GM19468 (cell line): ENCODE measurements at regions not wholly inside any gene's neighbourhood (a gene's known extent, or its start where the extent isn't known, plus 50 kb on each side); places are given as distances from the start of the nearest gene placed in this dataset.
"Not testable (repeated sequence)": the region's sequence is repeated elsewhere in the genome, so short reads cannot be mapped to it uniquely, and the experiment has no call there.

ENCODE experiments used
- ATAC-seq: cut with Tn5 transposase; IDR thresholded peaks from one replicate; pipeline ENCODE4 v1.9.1; 2021; ENCODE audit warnings: mild to moderate bottlenecking, moderate library complexity, moderate number of reproducible peaks; ENCODE audit not compliant: unreplicated experiment; ENCODE audit errors: extremely low read depth

DNA sequence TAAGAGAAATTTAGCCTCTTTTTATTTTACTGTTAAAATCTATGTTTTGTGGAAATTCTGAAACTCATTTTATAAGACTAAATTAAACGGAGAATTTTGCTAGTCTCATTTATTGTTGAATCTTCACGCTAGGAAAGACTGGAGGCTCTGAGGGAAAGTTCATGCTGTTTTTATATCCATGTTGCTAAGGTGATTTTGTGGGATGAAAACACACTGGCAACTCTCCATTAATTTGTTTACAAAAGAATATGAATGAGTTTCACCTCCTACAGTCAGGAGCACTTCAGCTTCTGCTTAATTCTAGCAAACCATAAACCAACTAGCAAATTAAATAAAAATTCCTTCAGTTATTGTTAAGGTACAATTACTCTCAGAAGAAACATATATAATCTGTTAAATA is 195.4 kb downstream of the RAP2B start:
- ATAC-seq = no peak

DNA sequence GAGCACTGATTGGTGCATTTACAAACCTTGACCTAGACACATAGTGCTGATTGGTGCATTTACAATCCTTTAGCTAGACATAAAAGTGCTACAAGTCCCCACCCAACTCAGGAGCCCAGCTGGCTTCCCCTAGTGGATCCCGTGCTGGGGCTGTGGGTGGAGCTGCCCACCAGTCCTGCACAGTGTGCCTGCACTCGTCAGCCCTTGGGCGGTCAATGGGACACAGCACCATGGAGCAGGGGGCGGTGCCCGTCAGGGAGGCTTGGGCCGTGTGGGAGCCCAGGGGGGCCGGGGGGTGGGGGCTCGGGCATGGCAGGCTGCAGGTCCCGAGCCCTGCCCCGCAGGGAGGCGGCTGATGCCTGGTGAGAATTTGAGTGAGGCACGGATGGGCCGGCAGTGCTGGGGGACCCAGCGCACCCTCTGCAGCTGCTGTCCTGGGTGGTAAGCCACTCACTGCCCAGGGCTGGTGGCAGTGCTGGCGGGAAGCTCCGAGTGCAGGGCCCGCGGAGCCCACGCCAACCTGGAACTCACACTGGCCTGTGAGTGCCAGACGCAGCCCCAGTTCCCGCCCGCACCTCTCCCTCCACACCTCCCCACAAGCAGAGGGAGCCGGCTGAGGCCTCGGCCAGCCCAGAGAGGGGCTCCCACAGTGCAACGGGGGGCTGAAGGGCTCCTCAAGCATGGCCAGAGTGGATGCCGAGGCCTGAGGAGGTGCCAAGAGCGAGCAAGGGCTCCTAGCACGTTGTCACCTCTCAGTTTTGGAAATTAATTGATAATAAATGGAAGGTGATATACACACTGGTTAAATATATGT is 207.7 kb downstream of the RAP2B start:
- ATAC-seq = no peak

DNA sequence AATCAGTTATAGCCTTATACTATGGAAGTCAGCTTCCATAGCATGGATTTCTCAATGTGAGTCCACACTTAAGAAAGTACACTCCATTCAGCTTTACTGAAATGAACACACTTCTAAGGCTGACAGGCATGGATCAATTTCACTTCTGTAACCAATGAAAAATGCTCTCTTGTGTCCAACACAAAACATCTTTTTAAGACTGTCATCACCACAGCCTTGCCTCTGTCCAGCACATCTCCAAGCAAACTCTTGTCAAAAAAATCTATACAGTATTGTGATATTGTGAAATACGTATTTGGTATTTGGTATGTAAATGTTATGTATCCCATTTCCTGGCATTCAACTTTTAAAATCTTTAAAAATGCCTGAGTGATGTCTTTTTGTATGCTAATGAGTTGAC is 208.7 kb downstream of the RAP2B start:
- no peak for ATAC-seq

DNA sequence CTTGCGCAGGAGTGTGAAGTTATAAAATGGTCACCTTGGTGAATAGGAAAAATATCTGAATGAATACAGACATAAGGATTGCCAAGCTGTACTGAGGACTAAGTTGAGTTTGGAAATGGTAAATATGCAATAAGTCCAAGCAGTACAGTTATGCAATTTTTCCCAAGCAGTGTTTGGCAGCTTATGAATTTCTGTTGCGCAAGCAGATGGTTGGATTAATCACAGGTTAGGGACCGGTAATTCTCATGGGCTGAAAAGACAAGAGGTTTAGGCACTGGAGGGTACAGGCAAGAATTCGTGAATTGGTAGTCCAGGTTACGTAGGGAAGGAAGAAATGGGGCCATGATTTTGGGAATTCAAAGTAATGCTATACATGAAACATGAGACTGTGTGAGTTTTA is 210.3 kb downstream of the RAP2B start:
- no peak for ATAC-seq

DNA sequence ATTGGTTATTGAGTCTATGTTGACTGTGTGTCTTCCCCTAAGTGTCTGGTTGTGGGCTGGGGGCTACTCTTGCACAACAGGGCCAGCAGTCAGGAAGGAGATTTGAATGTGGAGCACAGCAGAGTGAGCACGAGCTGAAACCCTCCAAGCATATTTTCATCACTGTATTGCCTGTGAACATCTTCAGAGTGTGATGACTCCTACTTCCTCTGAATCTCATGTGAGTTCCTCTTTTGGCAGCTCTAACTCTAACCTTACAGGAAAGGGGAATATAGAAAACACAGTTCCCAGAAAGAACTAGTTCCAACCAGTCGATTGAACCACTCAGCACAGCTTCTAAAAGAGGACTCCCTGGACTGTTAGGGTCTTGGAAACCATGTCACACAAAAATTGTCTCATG is 211.6 kb downstream of the RAP2B start:
- no peak for ATAC-seq

DNA sequence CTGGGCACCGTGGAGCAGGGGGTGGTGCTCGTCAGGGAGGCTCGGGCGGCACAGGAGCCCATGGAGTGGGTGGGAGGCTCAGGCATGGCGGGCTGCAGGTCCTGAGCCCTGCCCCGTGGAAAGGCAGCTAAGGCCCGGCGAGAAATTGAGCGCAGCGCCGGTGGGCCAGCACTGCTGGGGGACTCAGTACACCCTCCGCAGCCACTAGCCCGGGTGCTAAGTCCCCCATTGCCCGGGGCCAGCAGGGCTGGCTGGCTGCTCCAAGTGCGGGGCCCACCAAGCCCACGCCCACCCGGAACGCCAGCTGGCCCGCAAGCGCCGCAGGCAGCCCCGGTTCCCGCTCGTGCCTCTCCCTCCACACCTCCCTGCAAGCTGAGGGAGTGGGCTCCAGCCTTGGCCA is 216.3 kb downstream of the RAP2B start:
- ATAC-seq = not testable (repeated sequence)

DNA sequence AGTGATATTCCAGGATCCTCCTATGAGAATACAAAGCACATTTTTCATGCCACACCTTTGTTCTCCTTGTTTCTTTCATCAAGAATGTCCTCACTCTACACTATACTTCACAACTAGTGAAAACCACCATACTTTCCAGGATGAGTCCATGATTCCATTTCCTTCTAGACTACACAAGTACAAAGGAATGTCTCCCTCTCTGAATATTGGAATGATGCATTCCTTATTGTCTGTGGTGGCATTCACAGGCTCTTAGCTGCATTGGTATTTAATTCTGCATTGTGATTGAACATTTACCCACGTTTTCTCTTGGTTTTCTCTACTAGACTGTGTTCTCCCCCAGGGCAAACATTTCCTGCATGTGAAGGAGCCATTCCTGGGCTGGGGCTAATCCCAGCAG is 217.5 kb downstream of the RAP2B start:
- ATAC-seq = no peak

DNA sequence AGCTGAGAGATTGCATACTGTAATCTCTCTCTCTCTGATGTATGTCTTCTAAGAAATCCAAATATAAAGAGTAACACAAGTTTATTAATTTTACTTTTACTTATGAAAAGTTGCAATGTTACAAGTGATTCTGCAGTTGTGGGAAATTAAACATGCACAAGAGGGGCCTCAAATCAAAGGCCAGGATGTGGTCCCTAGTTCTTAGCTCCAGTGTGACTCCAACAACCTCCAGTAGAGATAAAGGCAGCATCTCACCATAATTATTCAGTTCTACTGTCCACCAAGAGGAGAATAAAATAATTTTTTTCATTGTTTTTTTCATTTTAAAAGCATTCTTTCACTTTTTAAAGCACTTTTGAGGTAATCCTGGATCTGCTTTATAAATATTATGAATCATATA is 223.3 kb downstream of the RAP2B start:
- no peak for ATAC-seq

DNA sequence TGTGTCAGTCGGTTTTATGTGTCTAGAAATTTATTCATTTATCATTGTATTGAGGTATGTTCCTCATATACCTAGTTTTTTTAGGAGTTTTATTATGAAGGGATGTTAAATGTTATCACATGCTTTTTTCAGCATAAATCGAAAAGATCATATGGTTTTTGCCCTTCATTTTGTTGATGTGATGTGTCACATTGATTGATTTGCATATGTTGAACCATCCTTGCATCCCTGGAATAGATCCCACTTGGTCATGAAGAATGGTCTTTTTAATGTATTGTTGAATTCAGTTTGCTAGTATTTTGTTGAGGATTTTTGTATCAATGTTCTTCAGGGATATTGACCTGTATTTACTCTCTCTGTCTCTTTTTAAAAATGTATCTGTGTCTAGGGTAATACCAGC is 230.3 kb downstream of the RAP2B start:
- ATAC-seq = no peak

DNA sequence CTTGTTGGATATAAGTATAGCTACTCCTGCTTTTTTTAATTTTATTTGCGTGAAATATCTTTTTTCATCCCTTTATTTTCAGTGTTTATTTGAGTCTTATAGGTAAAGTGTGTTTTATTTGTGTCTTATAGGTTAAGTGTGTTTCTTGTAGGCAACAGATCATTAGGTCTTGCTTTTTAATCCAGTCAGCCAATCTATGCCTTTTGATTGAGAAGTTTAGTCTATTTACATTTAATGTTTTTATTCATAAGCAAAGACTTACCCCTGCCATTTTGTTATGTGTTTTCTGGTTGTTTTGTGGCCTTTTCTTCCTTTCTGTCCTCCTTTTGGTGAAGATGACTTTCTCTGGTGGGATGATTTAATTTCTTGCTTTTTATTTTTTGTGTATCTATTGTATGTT is 232.0 kb downstream of the RAP2B start:
- no peak for ATAC-seq

DNA sequence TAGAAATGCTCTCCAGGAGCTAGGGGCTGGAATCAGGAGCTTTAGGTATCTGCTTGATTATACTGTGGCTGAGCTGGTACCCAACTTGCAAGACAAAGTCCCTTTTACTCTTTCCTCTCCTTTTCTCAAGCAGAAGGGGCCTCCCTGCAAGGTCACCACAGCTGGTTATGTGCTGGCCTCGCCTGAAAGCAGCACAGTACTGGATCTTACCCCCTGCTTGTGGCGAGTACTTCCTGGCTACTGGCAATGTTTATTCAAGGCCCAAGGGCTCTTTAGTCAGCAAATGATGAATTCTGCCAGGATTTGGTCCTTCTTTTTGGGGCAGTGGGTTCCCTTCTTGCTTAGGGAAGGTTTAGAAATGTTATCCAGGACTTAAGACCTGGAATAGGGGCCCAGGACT is 234.6 kb downstream of the RAP2B start:
- ATAC-seq = no peak

DNA sequence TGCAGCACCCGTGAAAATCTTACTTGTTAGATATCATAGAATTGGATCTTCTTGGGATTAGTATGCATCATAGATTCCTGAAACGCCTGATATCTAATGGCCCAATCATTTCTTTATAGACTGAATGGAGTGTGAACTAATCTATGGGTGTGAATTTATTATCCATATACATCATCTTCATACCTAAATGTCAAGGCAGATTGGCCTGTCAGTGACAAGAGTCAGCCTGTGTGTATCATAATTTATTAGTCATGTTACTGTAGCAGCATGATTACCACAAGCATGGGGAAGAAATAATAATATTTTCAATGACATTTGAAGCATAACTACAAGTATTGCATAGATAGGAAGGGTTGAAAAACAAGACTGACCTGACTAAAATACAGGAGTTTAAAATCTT is 235.8 kb downstream of the RAP2B start:
- ATAC-seq = no peak

DNA sequence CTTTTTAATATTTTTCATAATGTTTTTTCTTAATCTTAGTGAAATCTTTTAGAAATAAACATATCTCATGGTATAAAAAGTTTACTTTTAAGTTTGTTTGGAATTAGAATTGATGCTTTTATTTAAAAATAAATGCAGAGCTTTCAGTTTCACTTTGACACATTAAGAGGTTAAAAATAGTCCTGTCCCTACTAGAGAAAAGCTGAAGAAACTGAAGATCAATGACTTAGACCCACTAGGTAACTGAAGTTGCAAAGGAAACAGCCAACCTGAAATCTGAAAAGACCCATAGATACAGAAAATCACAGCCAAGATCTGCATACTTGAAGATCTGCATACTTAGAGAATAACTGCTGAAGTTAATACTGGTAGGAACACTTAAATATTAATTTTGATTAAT is 237.6 kb downstream of the RAP2B start:
- ATAC-seq = no peak

DNA sequence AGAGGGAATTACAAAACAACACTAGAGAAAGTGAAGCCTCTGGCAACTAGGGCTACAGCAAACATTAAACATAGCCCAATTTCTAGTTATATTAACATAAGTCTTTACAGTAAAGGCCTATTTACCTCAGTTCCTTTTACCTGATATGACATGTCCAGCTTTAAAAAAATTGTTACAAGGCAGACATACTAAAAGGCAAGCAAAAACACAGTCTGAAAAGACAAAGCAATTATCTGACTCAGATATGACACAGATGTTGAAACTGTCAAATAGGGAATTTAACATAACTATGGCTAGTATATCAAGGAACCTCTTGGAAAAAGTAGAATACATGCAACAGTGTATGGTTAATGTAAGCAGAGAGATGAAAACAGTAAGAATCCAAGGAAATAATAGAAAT is 238.6 kb downstream of the RAP2B start:
- no peak for ATAC-seq

DNA sequence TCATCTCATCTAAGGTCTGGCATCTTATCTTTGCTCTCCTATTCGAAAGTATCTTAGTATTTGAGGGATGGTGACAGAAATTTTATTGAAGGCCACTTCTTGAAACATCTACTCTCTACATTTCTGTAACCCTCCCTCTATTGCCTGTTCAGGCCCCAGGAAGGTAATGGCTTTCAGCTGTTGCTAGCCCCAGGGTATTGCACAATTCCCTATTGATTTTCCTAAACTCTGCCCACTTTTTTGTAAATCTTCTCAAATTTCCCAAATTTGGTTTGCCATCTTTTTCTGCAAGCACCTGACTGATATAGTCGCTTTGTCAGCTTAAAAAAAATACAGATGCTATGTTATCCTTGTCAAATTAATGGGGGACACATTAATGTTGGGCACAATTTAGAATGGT is 242.1 kb downstream of the RAP2B start:
- ATAC-seq = no peak

DNA sequence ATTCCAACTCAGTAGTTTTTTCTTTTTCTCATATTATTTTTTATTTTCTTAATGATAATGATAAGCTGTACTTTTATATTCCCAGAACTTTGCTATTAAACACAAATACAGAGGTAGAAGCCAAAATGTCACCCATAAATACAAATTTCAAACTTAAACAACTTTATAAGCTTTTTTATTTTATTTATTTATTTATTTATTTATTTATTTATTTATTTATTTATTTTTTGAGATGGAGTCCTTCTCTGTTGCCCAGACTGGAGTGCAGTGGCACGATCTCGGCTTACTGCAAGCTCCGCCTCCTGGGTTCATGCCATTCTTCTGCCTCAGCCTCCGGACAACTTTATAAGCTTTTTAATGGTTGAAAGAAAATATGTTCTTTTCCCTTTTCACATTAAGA is 243.3 kb downstream of the RAP2B start:
- ATAC-seq = not testable (repeated sequence)

DNA sequence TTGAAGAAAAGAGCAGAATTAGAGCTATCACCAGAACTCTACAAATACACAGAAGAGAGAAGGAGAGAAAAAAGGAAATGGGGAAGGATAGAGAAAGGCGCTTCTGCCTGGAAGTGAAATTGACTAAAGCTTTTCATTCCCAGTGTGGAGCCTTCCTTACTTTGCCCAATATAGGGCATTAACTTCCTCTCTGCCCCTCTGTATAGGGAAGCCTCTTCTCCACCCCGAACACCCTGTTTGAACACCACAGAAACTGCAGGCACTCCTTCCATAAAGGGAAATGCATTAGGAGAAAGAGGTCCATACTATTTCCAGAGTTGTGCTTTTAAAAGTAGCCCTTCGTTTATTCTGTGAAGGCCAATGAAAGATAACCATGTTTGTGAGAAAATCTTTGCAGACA is 248.5 kb downstream of the RAP2B start:
- ATAC-seq = no peak

DNA sequence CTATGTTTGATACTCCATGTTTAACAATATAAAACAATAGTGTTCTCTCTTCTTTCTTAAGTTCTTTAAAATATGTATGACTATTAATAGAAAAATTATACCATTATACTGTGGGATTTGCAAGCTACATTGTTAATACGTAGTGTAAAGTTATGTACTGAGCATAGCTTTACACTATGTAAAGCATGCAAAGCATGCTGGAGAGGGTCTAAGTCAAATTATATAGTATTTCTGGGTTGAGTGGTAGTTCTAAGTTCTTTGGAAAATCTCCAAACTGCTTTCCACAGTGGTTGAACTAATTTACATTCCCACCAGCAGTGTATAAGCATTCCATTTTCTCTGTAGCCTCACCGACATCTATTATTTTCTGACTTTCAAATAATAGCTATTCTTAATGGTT is 253.0 kb downstream of the RAP2B start:
- ATAC-seq = no peak

DNA sequence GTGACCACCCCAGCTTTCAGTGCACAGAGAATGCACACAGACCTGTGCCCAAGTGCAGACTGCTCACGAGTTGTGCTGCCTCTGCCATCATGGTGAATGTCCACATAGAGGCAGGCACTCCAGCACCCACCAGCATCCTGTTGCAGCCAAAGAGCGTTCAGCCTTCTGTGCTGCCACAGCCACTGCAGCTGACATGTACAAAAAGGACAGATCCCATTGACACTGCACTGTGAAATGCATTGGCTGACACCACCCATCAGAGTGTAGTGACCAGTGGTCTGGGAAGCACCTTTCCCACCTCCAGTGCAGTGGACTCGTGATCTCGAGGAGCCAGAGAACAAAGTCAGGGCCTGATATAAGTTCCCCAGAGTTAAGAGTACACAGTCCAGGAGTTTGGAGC is 260.3 kb downstream of the RAP2B start:
- ATAC-seq = no peak

DNA sequence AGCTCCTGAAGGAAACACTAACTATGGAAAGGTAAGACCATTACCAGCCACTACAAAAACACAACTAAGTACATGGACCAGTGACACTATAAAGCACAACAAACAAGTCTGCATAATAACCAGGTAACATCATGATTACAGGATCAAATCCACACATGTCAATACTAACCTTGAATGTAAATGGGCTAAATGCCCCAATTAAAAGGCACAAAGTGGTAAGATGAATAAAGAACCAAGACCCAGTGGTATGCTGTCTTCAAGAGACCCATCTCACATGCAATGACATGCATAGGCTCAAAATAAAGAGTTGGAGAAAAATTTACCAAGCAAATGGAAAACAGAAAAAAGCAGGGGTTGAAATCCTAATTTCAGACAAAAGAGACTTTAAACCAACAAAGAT is 261.8 kb downstream of the RAP2B start:
- not testable (repeated sequence) for ATAC-seq

DNA sequence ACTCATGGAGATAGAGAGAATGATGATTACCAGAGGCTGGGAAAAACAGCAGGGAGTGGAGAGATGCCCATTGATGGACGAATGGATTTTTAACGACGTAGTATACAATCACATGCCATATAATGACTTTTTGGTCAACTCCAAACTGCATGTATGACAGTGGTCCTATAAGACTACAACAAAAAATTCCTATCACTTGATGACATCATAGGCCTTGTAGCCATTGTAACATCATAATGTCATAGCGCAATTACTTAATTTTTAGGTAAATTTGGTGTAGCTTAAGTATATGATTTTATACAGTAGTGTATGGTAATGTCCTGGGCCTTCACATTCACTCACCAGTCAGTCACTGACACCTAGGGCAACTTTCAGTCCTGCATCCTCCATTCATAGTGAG is 264.3 kb downstream of the RAP2B start:
- no peak for ATAC-seq

DNA sequence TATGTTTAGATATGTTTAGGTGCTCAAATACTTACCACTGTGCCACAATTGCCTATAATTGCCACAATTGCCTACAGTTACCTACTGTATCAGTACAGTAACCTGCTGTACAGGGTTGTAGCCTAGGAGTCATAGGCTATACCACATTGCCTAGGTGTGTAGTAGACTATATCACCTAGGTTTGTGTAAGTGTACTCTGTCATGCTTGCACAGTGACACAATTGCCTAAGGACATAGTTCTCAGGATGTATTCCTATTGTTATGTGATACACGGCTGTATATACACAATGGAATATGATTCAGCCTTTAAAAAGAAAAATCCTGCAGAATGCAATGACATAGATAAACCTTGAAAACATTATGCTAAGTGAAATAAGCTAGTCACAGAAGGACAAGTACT is 264.8 kb downstream of the RAP2B start:
- no peak for ATAC-seq

DNA sequence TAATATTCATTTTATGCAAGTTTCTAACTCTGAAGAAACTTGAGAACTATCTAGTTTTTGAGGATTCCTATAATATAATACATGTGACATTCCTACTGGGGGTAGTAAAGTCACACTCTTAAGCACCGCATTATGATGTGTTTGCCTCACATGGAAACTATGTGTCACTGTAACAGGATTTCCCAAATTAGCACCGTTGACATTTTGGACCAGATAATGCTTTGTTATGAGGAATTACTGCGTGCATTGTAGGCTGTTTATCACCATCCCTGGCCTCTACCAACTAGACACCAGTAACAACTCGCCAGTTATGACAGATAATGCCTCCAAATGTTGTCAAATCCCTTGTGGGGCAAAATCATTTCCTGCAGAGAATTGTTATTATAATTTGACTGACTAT is 267.8 kb downstream of the RAP2B start:
- ATAC-seq = no peak
